HG03558 (cell line): ENCODE measurements at regions not wholly inside any gene's neighbourhood (a gene's known extent, or its start where the extent isn't known, plus 50 kb on each side); places are given as distances from the start of the nearest gene placed in this dataset.

Source experiments
- ATAC-seq: cut with Tn5 transposase; IDR thresholded peaks from one replicate; pipeline ENCODE4 v1.9.1; 2021; ENCODE audit warnings: moderate number of reproducible peaks; ENCODE audit not compliant: unreplicated experiment; ENCODE audit errors: extremely low read depth

DNA sequence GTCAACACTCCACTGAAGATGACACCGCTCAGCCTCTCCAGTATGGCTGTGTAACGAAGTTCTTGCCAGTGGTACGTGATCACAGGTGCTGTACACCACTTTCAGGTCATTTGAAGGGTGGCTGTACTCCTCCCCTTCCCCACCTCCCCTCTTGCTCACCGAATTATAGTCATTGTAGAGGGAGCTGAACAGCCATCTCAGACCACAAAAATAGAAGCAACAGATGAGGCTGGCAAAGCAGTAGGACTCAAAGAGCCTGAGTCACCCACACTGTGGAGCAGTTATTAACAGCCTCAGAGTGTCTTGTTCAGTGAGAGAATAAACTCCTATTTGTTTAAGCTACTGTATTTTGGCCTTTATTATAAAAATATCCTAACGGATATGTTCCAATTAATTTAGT lies 192.5 kb upstream of the MCHR2 start:
- ATAC-seq = no peak

DNA sequence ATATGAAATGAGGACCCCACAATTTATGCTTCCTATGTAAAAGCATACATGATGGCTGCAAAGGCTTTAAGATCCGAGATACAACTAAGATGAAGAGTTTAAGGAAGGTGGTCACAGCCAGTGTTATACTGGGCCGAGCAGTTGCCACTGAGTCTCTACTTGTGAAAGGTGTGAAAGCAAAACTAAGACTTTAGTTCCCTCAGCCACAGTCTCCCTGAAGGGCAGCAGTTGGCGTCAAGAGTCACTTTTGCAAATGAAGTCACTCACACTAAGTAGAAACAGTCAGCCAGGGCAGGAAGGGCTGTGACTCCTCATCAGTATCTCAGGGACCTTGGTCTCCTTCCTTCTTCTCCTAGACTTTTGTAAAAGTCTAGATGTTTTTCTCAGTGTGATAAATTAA lies 191.6 kb upstream of the MCHR2 start:
- no peak for ATAC-seq

DNA sequence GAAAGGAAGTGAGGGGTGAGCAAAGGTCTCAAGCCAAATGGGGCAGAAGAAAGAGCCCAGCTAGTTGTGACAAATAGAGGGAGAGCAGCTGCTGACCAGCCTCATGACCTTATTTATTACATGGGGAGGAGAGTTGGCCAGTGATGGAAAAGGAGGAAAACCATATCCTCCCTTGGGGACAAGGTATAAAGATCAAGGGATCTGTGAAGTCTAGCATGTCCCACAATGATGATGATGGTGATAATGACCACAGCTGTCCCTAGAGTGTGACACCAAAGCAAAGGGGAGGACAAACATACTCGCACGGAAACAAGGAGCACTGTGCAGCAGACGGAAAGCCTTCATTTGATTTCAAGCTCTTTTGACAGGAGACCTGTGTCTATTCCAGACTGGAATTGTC lies 190.4 kb upstream of the MCHR2 start:
- no peak for ATAC-seq

DNA sequence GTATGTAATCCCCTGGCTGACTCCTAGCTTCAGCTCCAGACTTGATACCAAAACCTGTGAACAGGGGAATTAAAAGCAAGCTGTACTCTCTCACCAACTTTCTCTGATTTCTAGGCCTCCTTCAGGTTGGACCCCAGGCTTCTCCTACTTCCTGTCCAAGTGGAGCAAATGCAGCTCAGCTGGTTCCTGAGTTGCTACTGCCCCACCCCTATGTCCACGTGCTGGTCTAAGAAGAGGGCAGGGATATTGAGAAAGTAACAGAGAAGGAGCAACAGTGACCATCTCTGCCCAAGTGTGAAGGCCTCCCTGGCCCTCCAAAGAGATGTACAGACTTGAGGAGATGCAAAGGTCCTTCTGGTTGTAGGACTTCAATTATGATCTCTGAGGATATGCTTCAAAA lies 188.3 kb upstream of the MCHR2 start:
- no peak for ATAC-seq

DNA sequence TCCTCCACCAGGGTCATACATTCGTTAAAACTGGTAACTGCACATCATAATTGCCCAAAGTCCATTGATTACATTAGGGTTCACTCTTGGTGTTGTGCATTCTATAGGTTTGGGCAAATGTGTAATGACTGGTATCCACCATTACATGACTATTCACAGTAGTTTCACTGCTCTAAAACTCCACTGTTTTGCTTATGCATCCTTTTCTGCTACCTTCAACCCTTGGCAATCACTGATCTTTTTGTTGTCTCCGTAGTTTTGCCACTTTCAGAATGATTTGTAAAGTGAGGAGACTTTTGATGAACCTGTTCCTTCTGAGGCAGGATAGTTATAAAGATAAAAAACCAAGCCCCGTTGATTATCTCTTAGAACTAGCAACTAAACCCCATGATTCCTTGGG lies 187.3 kb upstream of the MCHR2 start:
- no peak for ATAC-seq

DNA sequence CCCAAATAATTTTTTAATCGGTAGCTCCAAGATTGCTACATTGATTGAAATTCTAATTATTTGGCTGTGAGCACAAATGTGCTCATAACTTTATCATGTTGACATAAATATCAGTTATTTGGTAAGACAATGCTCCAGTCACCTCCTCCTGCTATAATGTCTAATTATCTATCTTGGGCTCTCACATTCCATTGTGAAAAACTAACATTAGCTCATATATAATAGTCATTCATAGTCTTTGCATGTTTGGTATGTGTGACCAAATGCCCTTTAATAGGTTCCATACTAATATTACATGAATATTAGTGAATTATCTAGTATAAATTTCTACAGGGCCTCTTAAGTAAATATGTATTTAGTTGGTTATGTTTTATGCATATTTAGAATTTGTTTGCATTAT lies 185.6 kb upstream of the MCHR2 start:
- no peak for ATAC-seq

DNA sequence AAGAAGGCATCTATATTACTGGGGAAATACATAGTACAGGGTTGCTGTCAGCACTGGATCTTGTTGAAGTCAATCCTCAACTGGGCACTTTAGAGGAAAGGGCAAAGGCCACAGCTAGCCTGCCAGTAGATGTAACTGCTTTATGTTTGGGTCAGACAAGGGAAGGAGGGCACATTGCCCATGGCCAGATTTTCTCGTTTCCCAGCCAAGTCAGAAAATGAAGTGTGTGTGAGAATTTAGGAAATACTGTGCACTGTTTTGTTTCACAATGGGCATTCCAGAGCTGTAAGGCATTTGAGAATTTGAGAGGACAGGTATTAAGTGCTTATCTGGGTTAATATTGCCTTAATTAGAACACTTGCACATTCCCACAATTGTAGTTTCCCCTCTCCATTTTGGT lies 183.9 kb upstream of the MCHR2 start:
- no peak for ATAC-seq

DNA sequence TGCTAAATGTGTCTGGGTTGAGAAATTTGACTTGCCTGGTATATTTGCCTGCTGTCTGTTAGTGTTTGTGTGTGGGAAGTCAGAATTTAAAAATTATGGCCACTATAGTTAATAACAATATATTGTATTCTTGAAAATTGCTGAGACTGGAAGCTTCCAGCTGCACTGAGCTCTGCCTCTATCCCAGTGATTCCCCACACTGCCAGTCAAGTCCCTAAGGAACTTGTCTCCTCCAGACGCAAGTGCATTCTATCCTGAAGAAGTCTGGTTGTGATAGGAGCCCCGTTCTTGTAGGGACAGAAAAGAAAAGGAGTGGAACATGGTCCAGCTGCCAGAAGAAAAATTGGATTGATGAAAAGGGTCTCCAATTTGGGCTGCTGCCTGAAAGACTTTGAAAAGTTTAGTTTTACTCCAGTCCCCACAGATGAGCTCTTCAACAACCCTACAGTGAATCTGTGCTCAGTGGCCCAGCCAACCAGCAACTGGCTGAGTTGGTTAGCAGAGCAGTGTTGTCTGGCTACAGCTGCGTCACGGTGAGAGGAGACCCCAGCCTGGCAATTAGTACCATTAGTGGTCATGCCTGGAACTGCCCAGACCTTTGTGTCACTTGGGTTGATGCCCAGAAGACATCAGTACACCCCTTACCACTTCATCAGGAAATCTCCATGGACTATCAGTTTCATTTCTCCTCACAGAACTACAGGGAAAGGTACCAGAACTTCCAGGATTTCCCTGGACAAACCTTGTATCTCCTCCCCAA lies 183.1 kb upstream of the MCHR2 start:
- ATAC-seq = no peak

DNA sequence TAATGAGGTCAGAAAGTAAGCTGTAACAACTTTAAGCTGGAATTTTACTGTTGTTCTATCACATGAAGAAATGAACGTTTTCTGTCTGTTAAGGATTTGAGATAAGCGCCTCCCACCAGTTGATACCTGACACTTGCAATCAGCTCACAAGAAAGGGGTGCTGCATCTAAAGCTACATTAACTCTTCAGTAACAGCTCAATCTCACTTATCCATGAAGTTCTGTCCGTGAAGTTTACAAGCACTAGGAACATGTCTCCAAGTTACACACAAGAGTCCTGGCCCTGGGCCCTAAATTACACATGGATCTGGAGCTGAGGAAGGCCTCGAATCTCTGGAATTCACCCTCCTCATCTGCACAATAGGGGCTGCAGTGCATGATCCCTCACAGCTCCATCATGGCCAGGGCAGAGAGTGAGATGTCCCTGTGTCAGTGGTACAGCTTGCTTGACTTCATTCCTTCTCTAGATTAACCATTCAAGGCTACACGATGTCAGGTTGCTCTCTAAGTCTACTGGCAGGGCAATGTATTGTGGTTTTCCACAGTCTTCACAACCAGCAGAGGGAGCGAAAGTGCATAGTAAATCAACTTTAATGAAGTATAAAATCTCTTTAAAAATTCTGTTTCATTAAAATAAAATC lies 182.4 kb upstream of the MCHR2 start:
- ATAC-seq = no peak

DNA sequence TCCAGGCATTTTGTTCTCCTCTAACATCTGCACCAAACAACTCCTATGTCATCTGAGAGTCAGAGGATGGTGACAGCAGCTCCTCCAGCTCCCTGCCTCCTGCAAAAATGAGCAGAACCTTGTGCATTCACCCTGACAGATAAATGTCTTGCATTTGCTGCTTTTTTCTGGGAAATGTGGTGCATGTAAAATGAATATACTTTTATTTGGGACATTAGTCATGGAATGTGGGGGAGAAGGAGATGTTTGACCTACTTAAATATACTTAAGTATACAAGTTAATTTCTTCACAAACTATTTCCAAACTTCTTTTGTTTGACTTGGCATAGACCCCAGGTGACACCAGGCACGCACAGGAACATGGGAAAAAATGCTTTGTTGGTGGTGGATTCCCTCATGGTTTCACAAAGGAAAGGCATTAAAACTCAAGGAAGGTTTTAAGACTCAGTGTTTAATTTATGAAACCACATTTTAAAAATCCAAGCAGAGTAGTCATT lies 181.8 kb upstream of the MCHR2 start:
- ATAC-seq = no peak

DNA sequence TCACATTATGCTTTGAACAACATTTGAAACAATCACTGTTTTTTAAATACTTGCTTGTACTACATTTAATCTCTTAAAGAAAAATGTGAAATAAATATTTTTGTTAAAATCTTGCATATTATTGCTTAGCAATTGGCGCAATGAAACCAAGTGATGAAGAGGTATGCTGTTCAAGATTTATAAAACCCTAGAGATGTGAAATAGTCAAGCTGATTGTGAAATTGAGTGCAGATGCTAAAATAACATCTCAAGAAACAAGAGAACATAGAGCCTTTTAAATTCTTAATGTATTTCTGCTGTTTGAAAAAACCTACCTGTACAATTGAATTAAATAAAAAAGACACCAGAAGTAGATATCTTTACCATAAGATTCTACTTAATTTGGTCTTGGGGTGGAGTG lies 179.2 kb upstream of the MCHR2 start:
- no peak for ATAC-seq

DNA sequence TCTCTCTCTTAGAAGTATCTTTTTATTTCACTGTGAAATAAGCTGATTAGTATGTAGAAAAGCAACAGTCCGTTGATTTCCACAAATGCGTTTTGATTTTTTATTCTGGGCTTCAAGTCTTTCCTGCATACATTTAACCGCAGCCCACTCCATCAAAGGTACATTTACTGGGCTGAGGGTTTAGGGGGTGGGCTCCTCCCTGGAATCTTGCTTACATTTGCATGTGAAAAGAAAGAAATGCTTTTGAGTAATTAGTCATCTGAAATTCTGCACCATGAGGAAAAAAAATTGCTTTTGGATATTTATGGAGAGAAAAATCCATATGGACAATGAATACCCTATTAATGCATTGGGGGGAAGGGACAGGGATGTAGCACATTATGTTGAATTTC lies 178.3 kb upstream of the MCHR2 start:
- ATAC-seq = no peak

DNA sequence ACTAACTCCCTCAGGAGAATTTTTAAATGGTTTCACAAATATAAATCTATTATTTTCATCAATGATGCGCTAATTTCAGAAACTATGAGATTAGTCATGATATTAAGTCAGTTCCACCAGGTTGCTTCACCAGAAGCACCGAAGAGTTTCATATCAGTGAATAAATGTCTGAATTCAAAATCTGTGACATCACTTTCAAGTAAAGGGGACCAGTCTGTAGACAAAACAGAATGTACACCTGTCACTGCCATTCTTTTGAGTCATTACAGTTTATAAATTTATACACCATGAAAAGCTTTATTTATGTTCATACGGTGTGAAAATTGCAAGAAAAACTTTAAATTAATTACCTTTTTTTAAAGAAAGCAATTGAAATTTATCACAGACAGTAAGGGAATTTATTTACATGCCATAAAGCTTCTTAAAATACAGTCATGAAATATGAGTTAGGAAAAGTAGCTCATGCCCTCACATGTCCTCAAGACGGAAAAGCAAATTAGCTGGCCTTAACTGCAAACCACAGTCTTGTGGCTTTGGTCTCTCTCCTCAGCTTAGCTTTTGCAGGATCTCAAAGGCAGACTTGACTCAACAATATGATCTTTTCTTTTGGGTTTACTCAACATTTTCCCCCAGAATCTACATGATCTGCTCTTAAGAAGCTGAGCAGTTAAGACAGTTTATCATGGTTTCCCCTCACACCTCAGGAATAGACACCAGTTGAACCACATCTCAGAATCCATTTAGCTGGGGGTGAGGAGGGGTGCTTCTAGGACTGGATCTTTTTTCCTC lies 177.7 kb upstream of the MCHR2 start:
- peak; percentile 70 for ATAC-seq

DNA sequence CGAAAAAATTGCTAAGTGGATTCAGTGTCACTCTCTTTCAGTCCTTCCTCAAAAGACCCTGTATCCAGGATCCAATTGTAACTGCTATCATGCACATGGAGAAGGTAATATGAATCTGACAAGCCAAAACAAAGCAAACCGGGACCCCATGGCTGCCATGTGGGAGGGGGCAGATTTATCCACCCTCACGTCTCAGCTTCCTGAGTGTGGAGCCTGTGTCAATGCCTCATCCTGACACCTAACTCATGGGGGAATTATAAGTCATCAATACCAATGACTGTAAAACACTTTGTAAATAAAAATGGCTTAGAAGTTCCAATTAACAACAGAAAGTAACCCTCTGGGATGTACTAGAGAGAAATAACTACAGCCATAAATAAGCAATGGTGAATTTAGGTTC lies 174.1 kb upstream of the MCHR2 start:
- ATAC-seq = no peak

DNA sequence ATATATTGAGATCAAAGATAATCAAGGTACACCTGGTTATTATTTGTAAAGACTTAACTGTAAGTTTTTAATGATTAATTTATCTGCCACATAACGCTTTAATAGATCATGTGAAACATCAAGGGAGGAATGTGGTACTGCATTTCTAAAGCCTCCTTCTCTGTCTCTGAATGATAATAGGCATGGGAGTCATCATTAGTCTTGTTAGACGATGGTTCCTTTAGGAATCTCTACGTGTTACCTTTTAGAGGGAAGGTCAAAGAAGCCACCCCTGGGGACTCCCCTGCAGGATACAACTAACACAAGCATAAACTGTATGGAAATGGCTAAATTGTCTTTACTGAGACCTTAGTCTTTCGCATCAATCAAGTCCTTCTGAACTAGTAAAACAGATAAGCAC lies 173.6 kb upstream of the MCHR2 start:
- ATAC-seq = no peak

DNA sequence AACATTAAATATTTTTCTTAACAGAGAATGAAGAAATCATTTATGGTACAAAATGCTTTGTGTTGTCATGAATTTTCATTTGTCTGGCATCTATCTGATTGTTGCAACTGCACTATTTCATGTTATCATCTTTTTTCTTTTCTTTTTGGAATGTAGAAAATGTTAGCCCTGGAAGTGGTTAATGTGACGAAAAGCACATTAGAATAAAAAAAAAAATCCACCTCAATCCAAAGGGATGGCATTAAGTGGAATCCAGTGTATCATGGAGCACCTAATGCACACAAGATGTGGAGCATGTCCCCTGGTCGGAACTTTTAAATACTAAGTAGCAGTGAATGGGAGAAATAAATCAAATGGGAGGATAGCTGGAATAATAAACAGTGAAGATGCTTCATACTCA lies 172.9 kb upstream of the MCHR2 start:
- no peak for ATAC-seq

DNA sequence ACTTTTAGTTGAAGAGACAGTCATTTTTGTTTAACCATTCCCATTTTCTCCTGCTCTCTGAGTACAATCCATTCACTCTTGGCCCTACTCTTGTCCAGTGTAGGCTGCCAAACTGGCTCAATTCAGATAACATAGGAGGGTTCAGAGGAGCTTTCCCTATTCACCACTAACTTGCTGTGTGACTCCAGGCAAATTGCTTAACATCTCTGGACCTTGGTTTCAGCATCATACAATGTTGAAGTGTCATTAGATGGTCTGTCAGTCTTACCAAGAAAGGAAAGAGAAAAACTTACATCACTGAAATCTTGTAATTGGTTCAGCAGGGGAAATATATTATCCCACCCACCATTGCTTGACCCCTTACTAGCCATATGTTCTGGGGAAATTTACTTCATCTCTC lies 171.4 kb upstream of the MCHR2 start:
- ATAC-seq = no peak

DNA sequence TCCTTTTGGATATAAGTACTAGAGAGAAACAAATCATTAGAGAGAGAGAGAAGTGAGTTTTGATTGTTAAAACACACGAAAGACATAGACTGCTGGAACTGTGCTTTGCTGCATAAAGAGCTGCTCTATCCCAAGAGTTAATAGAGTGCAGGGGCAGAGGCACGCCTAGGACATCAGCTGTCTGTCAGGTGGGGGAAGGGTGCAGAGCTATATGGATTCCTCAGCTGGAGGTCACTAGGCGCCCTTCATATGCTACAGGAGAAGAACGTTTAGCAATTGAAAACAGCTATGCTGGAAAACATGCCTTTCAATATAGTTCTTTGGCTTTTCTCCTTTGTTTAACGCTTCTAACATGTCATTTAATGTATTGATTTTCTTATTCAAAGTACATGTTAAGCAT lies 169.0 kb upstream of the MCHR2 start:
- ATAC-seq = no peak

DNA sequence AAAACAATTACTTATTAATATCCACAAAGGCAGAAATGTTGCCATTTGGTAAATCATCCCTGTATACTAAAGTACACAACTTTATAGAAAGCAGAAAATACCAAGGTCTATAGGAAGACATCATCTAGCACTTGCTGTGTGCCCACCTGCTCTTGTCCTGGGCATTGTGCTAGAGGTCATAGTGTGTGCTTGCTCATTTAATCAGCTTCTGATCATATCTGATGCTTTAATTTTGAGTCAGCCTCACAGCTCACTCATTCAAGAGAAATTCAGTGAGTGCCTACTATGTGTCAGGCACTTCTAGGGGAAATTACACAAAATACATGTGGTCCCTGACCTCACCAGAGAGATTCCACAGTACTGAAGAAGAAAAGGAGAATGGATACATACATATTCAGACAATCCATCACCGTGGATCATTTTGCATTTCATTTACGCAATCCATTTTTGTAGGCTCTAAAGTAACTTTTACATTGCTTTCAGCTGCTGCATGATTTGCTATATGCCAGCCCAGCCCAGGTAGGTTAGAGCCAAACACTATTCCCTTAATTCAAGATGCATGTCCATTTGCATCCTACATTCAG lies 167.9 kb upstream of the MCHR2 start:
- no peak for ATAC-seq

DNA sequence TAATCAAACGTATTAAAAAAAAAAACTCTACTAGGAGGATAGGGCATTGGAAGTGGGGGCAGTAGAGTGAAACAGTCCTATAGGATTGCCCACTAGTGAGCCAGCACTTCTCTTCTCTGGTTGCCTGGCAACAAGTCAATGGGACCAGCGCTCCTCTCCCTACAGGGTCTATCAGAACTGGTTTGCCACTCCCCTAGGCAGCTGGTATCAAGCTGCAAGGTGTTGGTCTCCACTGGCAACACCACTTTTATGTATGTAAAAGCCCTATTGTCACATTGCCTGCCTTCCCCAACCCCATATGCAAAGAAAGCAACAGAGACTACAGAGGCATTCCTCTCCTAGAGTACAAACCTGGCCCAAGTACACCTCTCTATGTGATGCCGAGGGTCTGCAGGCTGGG lies 166.9 kb upstream of the MCHR2 start:
- no peak for ATAC-seq

DNA sequence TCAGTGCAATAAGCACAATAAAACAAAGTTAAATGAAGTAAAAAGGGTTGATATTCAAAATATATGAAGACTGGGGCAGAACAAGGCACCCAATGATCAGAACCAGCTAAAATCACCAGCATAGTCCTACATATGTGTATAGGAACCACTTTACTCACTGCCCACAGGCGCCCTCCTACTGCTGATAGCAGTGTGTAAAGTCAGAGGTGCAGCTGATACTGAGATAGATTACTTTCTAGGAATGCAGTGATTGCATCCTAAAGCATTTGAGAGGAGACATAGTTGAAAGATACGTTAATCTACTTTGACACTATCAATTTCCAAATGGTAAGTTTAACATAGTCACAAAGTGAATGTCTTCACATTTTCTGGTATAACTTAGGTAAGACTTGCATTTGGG lies 161.1 kb upstream of the MCHR2 start:
- no peak for ATAC-seq
